ENCODE measurements at regions not wholly inside any gene's neighbourhood (a gene's known extent, or its start where the extent isn't known, plus 50 kb on each side); places are given as distances from the start of the nearest gene placed in this dataset.

GRCh38 chr10:78856421-78856820 lies 212.3 kb upstream of the ZMIZ1 start:
- POLR2A ChIA-PET = no interaction called here
- TF ChIP-seq ELF4 (IDR thresholded peaks at IDR 0.05) = no peak
- no peak for TF ChIP-seq L3MBTL2 (conservative IDR thresholded peaks at IDR 0.05)
- TF ChIP-seq FOXK2 (IDR thresholded peaks at IDR 0.05) = no peak
- TF ChIP-seq HDGF (IDR thresholded peaks at IDR 0.05; ENCODE audit: borderline replicate concordance) = no peak
- no peak for TF ChIP-seq LEF1 (IDR thresholded peaks at IDR 0.05; ENCODE audit: borderline replicate concordance)
- no peak for TF ChIP-seq CTBP1 (IDR thresholded peaks at IDR 0.05; ENCODE audit: borderline replicate concordance)
- TF ChIP-seq ARNT (IDR thresholded peaks at IDR 0.05) = no peak
- no peak for TF ChIP-seq FOXA1 (IDR thresholded peaks at IDR 0.05)
- TF ChIP-seq SUZ12 (IDR thresholded peaks at IDR 0.05) = no peak
- no peak for TF ChIP-seq FOXM1 (IDR thresholded peaks at IDR 0.05; ENCODE audit: borderline replicate concordance)
- TF ChIP-seq NFRKB (IDR thresholded peaks at IDR 0.05) = no peak
- no peak for TF ChIP-seq BHLHE40 (IDR thresholded peaks at IDR 0.05; ENCODE audit: borderline replicate concordance)
- no peak for TF ChIP-seq PKNOX1 (IDR thresholded peaks at IDR 0.05)
- TF ChIP-seq TARDBP (IDR thresholded peaks at IDR 0.05) = no peak
- TF ChIP-seq ZNF384 (IDR thresholded peaks at IDR 0.05) = no peak
- TF ChIP-seq SP1 (IDR thresholded peaks at IDR 0.05) = no peak
- no peak for DNase-seq (ENCODE audit: extremely low spot score)
- CTCF ChIA-PET = no interaction called here

GRCh38 chr10:78857193-78857592 lies 211.6 kb upstream of the ZMIZ1 start:
- DNase-seq (ENCODE audit: extremely low spot score) = no peak
- ChIA-PET POLR2A (no interaction called here), CTCF (no interaction called here)
- no peak for TF ChIP-seq LEF1 (IDR thresholded peaks at IDR 0.05; ENCODE audit: borderline replicate concordance)
- TF ChIP-seq HDGF (IDR thresholded peaks at IDR 0.05; ENCODE audit: borderline replicate concordance) = no peak
- no peak for TF ChIP-seq FOXK2 (IDR thresholded peaks at IDR 0.05)
- no peak for TF ChIP-seq NFRKB (IDR thresholded peaks at IDR 0.05)
- TF ChIP-seq SP1 (IDR thresholded peaks at IDR 0.05) = no peak
- no peak for TF ChIP-seq L3MBTL2 (conservative IDR thresholded peaks at IDR 0.05)
- TF ChIP-seq FOXA1 (IDR thresholded peaks at IDR 0.05) = no peak
- no peak for TF ChIP-seq FOXM1 (IDR thresholded peaks at IDR 0.05; ENCODE audit: borderline replicate concordance)
- no peak for TF ChIP-seq TARDBP (IDR thresholded peaks at IDR 0.05)
- no peak for TF ChIP-seq ELF4 (IDR thresholded peaks at IDR 0.05)
- TF ChIP-seq ZNF384 (IDR thresholded peaks at IDR 0.05) = no peak
- TF ChIP-seq SUZ12 (IDR thresholded peaks at IDR 0.05) = no peak
- no peak for TF ChIP-seq BHLHE40 (IDR thresholded peaks at IDR 0.05; ENCODE audit: borderline replicate concordance)
- TF ChIP-seq CTBP1 (IDR thresholded peaks at IDR 0.05; ENCODE audit: borderline replicate concordance) = no peak
- TF ChIP-seq PKNOX1 (IDR thresholded peaks at IDR 0.05) = no peak
- TF ChIP-seq ARNT (IDR thresholded peaks at IDR 0.05) = no peak

DNA sequence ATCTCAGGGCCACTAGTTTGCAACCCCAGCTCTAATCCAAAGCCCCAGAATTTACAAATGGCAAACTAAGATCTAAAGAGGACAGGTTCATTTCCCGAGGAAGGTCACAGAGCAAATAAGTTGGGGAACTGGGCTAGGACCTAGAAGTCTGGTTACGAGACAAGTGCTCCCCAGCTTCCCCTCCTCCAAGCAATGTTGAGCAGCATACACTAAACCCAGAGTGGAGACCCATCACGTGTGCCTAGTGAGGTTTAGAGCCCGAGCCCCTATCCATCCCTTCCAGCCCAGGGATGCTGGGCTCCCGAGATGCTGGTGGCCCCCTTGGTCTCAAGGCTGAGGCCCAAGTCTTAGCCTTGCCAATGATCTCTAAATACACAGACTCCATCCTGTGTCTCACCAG lies 209.5 kb upstream of the ZMIZ1 start:
- no peak for TF ChIP-seq FOXM1 (IDR thresholded peaks at IDR 0.05; ENCODE audit: borderline replicate concordance)
- TF ChIP-seq PKNOX1 (IDR thresholded peaks at IDR 0.05) = no peak
- TF ChIP-seq FOXA1 (IDR thresholded peaks at IDR 0.05) = no peak
- no peak for TF ChIP-seq BHLHE40 (IDR thresholded peaks at IDR 0.05; ENCODE audit: borderline replicate concordance)
- TF ChIP-seq ELF4 (IDR thresholded peaks at IDR 0.05) = no peak
- POLR2A ChIA-PET = no interaction called here
- DNase-seq (ENCODE audit: extremely low spot score) = no peak
- CTCF ChIA-PET = interaction anchor here (0.6 kb wide), 1 partner anchor 336 kb away, joined by 3 read pairs; no protein-coding TSS in a partner anchor

GRCh38 chr10:78859769-78860168 lies 209.0 kb upstream of the ZMIZ1 start:
- TF ChIP-seq FOXA1 (IDR thresholded peaks at IDR 0.05) = no peak
- 0 out of 2 replicates have a peak, but pooled peaks have one; percentile 5 for TF ChIP-seq ZNF384 (IDR thresholded peaks at IDR 0.05)
- TF ChIP-seq FOXK2 (IDR thresholded peaks at IDR 0.05) = no peak
- no peak for DNase-seq (ENCODE audit: extremely low spot score)
- POLR2A ChIA-PET = no interaction called here
- CTCF ChIA-PET = interaction anchor here (0.6 to 0.7 kb wide), 2 partner anchors 77 to 336 kb away, joined by 3 read pairs; no protein-coding TSS in a partner anchor

DNA sequence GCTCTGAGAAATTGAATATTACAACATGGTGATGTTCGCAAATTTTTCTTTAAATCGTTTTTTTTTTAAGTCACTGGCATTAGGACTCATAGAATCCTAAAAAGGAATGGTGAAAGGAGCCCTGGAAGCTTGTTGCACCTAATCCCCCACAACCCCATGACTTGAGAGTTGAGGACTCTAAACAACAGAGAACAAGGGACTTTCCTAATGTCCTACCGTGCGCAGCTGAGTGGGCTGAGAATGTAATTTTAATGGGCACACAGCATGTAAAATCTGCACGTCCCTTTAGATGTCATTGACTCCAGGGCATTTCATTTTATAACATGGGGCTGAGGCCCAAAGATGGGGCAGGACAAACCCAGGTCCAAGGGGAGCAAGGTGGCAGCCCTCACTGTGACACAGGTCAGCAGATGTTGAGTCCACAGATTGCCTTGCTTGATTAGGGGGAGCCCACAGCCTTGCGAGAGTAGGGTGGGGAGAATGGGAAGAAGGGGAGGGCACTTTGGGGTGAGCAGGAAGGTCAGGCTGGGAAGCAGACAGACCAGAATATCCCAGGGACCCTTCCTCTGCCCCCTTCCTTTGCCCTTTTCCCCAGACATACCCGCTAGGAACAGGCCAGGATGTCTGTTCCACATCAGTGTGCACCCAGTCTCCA lies 208.4 kb upstream of the ZMIZ1 start:
- ChIA-PET POLR2A (no interaction called here), CTCF (interaction anchor here (0.7 kb wide), 1 partner anchor 76 kb away, joined by 3 read pairs; no protein-coding TSS in a partner anchor)
- TF ChIP-seq CTBP1 (IDR thresholded peaks at IDR 0.05; ENCODE audit: borderline replicate concordance) (no peak), BHLHE40 (IDR thresholded peaks at IDR 0.05; ENCODE audit: borderline replicate concordance) (no peak), HDGF (IDR thresholded peaks at IDR 0.05; ENCODE audit: borderline replicate concordance) (no peak), ELF4 (IDR thresholded peaks at IDR 0.05) (no peak)
- no peak for DNase-seq (ENCODE audit: extremely low spot score)

DNA sequence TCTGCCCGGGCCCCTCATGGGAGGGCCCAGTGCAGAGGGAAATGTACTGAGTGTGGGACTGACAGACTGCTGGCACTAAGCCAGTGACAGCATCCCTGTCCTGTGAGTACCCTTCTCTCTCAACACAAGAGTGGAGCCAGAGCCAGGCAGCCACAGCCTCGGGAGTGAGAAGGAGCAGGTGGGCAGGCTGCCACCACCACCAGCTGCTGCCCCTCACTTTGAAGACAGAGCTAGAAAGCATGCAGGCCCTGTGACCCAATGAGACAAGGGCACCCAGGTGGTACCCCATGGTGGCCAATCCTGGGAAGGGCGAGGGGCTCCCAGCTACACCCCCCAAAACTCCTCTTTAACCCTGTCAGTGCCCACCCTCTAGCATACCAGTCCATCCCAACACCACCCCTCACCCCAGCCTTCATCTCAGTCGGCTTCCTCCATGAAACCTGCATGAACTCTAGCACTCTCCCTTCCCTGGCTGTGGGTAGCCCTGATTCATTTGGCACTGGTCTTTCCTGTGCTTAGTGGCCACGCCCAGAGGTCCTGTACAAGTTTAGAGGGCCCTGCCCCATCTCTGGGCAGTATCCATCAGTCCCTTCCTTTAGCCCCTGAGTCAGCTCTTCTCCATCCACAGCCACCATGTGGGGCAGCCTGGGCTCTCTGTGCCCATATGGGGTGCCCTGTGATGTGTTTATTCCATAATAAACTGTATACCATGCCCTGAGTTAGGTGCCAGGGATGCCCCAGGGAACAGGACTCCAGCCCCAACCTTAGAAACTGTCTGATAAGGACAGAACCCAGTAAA lies 207.0 kb upstream of the ZMIZ1 start:
- DNase-seq (ENCODE audit: extremely low spot score) = no peak
- CTCF ChIA-PET = no interaction called here
- POLR2A ChIA-PET = no interaction called here
- TF ChIP-seq HDGF (IDR thresholded peaks at IDR 0.05; ENCODE audit: borderline replicate concordance) (no peak), ELF4 (IDR thresholded peaks at IDR 0.05) (no peak), ZNF384 (IDR thresholded peaks at IDR 0.05) (no peak), CTBP1 (IDR thresholded peaks at IDR 0.05; ENCODE audit: borderline replicate concordance) (no peak), L3MBTL2 (conservative IDR thresholded peaks at IDR 0.05) (no peak), FOXA1 (IDR thresholded peaks at IDR 0.05) (no peak), NFRKB (IDR thresholded peaks at IDR 0.05) (no peak), PKNOX1 (IDR thresholded peaks at IDR 0.05) (no peak), TARDBP (IDR thresholded peaks at IDR 0.05) (no peak)

Measured in HEK293T (cell line).